H1 (cell line): ENCODE measurements at regions not wholly inside any gene's neighbourhood (a gene's known extent, or its start where the extent isn't known, plus 50 kb on each side); places are given as distances from the start of the nearest gene placed in this dataset.

Experiments used
- EGR1 ChIP-seq: IDR thresholded peaks from 2 replicates; pipeline ENCODE4 v1.6.1; 2011; ENCODE audit warnings: low read depth, low read length, borderline replicate concordance
- GABPA ChIP-seq: IDR thresholded peaks from 2 replicates; pipeline ENCODE4 v1.6.1; 2011; ENCODE audit warnings: mild to moderate bottlenecking, low read length, moderate library complexity, borderline replicate concordance; ENCODE audit not compliant: insufficient read depth
- NANOG ChIP-seq: IDR thresholded peaks from 2 replicates; pipeline ENCODE4 v1.6.1; 2011; ENCODE audit warnings: low read length, low read depth, mild to moderate bottlenecking, inconsistent platforms; ENCODE audit not compliant: insufficient read depth, poor library complexity, severe bottlenecking
- PHF8 ChIP-seq: fragments of 200-600 bp; sonication (generic); conservative IDR thresholded peaks from 2 replicates; pipeline ENCODE4 v1.7.1; 2012; ENCODE audit warnings: low read depth, mild to moderate bottlenecking, inconsistent platforms, low read length, moderate library complexity
- TF ChIP-seq, protein P1 (sequence below), 3 experiments: IDR thresholded peaks; 1 replicate in 2 of 3; 2 replicates in 1 of 3; pipeline versions ENCODE4 v1.5.1 to v1.6.1; 2011; ENCODE audit warnings: low read length in 3 of 3, mild to moderate bottlenecking in 3 of 3, inconsistent platforms in 2 of 3, low read depth in 1 of 3, moderate library complexity in 1 of 3; ENCODE audit not compliant: insufficient read depth in 1 of 3; ENCODE audit errors: control extremely low read depth in 1 of 3

GRCh38 chr12:132405742-132406251 lies 76.4 kb upstream of the GALNT9 start:
- TF ChIP-seq PHF8 (no peak), GABPA (no peak), EGR1 (no peak), NANOG (no peak)
- TF ChIP-seq, protein P1, sequence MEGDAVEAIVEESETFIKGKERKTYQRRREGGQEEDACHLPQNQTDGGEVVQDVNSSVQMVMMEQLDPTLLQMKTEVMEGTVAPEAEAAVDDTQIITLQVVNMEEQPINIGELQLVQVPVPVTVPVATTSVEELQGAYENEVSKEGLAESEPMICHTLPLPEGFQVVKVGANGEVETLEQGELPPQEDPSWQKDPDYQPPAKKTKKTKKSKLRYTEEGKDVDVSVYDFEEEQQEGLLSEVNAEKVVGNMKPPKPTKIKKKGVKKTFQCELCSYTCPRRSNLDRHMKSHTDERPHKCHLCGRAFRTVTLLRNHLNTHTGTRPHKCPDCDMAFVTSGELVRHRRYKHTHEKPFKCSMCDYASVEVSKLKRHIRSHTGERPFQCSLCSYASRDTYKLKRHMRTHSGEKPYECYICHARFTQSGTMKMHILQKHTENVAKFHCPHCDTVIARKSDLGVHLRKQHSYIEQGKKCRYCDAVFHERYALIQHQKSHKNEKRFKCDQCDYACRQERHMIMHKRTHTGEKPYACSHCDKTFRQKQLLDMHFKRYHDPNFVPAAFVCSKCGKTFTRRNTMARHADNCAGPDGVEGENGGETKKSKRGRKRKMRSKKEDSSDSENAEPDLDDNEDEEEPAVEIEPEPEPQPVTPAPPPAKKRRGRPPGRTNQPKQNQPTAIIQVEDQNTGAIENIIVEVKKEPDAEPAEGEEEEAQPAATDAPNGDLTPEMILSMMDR (IDR thresholded peaks at IDR 0.05; ENCODE audit: control extremely low read depth in 1 of 3, insufficient read depth in 1 of 3, low read depth in 1 of 3, low read length in 3 of 3): no peak
